ENCODE measurements at regions not wholly inside any gene's neighbourhood (a gene's known extent, or its start where the extent isn't known, plus 50 kb on each side); places are given as distances from the start of the nearest gene placed in this dataset.
A peak's percentile ranks its signal among the peaks of the same experiment; 100 is the strongest.

DNA sequence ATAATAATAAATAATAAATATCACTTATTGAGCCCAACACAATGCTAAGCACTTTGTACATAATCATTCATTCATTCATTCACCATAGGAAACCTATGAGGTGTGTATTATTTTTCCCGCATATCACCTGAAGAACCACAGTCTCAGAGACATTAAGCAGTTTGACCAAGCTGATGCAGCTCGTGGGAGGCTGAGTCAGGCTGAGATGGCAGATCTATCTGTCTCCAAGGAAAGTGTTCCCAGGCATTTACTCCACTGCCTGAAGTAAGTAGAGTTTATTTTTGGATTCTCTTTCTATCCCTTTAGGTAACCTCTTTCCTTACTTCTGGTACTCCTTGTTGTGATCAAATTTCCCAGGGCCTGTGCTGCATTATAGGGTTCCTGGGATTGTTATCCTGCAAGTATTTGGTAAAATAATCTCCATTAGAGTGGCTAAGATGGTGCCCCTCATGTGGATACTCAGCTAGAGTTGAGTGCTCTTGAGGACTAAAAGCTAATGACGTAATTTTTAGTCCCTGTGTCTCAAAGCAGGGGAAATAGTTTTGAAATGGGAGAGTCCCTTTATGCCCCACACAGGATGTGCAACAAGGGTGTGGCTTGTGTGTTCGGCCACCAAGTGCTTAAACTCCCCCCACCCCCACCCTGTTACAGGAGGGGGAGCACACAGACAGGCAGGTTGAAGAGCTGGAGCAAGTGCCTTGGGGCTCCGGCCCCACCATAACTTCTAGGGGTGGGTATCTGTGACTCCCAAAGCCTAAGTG, 467.0 kb downstream of the STIM2 start:
- peaks cover 0 to 12% (median 0%) of the 10 kb centered on the region in 11 experiments; a peak in 3 of 22 replicates for H3K9me3 ChIP-seq (replicated peaks in 1 of 11)
- no peak overlapping the region for H3K4me3 ChIP-seq
- peak overlapping the region in 6 of 11 experiments; percentile 20 to 64 (median 34); a peak in 10 of 22 replicates for H3K27ac ChIP-seq
- H3K9ac ChIP-seq = peak overlapping the region in 1 of 11 experiments; percentile 21; a peak in 1 of 22 replicates
- no peaks in the 10 kb centered on the region for H4K20me1 ChIP-seq
- 0 out of 22 replicates have a peak, but pooled peaks of 1 of the 11 experiments have one; percentile 44 for TF ChIP-seq Cebpa-rat (IDR thresholded peaks at IDR 0.05)
- H3K4me1 ChIP-seq = peaks cover 0 to 61% (median 10%) of the 10 kb centered on the region in 10 experiments; a peak in 12 of 20 replicates
- H3K27me3 ChIP-seq = no peaks in the 10 kb centered on the region
- peak overlapping the region in 6 of 11 experiments; percentile 16 to 64 (median 51); a peak in 11 of 22 replicates for H3K4me2 ChIP-seq
- no peaks in the 10 kb centered on the region for H3K36me3 ChIP-seq

DNA sequence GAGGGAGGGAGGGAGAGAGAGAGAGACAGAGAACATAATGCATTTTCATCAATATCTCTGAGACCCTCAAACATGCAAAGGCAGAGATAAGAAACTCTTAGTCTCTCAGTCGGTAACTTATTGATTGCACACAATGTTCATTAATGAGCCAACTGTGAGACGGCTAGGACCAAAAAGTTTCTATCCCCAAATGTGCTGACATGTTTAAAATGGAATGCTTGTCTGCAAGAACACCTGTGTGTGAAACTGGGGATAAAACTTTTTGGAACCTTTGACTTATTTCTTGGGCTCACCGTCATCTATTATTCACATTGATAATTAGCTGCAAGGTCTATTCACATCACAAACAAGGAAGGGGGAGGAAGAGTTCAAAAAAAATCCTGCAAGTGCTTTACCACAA, 477.9 kb downstream of the STIM2 start:
- Histone ChIP-seq H3K4me2 (no peak overlapping the region), H3K4me3 (no peak overlapping the region), H4K20me1 (no peaks in the 10 kb centered on the region), H3K9me3 (replicated peaks in 1 of 11) (peaks cover 0 to 8% (median 0%) of the 10 kb centered on the region in 11 experiments; a peak in 3 of 22 replicates), H3K9ac (no peak overlapping the region), H3K27me3 (no peaks in the 10 kb centered on the region), H3K27ac (no peak overlapping the region), H3K36me3 (no peaks in the 10 kb centered on the region), H3K4me1 (peaks cover 0 to 11% (median 0%) of the 10 kb centered on the region in 10 experiments; a peak in 3 of 20 replicates)
- no peak for TF ChIP-seq Cebpa-rat (IDR thresholded peaks at IDR 0.05)

DNA sequence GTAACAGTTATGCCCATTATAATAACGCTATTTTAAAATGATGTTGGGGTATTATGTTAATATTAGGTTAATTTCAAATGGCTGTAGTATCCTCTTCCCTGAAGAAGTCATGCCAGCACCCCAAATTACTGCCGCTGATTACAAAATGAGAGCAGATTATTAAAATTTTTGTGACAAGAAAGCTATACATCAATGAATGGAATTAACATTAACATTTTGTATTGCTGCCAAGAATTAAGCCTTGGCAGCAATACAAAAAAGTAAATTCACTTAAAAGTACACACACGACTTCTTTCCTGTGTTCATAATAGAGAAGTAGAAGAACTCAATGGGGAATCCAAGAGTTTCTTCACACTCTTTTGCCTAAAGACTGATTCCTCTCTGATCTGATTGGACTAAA, 482.8 kb downstream of the STIM2 start:
- Histone ChIP-seq H3K4me2 (no peak overlapping the region), H3K36me3 (no peaks in the 10 kb centered on the region), H3K9ac (no peak overlapping the region), H3K27ac (no peak overlapping the region), H3K4me3 (no peak overlapping the region), H3K4me1 (peaks cover 0 to 11% (median 0%) of the 10 kb centered on the region in 10 experiments; a peak in 2 of 20 replicates), H3K27me3 (no peaks in the 10 kb centered on the region), H3K9me3 (replicated peaks in 1 of 11) (0 out of 22 replicates have a peak, but pooled peaks cover 0 to 8% (median 0%) of the 10 kb centered on the region in 11 experiments), H4K20me1 (no peaks in the 10 kb centered on the region)
- TF ChIP-seq Cebpa-rat (IDR thresholded peaks at IDR 0.05) = no peak

DNA sequence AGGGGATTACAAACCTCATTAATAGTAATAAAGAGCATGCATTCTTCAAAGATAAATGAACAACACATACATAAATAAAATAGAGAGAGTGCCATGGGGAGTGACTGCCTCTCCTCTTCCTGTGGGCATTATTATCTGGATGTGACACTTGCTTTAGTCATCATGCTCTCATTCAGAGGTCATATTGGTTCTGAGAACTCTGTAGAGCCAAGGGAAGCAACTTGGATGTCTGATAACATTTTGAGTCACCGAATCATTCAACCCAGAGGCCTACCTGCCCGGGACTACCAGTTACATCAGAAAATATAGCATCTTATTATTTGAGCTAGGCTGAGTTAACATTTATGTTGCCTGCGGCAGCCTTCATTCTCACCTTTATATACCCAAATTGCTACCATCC, 489.5 kb downstream of the STIM2 start:
- no peaks in the 10 kb centered on the region for H3K4me1 ChIP-seq
- H3K27me3 ChIP-seq = no peaks in the 10 kb centered on the region; a peak in 1 of 22 replicates
- H3K4me3 ChIP-seq = no peak overlapping the region
- no peaks in the 10 kb centered on the region for H4K20me1 ChIP-seq
- no peak overlapping the region for H3K9ac ChIP-seq
- no peak overlapping the region for H3K27ac ChIP-seq
- TF ChIP-seq Cebpa-rat (IDR thresholded peaks at IDR 0.05) = no peak
- no peaks in the 10 kb centered on the region for H3K36me3 ChIP-seq
- H3K9me3 ChIP-seq (replicated peaks in 1 of 11) = peaks cover 0 to 9% (median 0%) of the 10 kb centered on the region in 11 experiments; a peak in 3 of 22 replicates
- no peak overlapping the region for H3K4me2 ChIP-seq

DNA sequence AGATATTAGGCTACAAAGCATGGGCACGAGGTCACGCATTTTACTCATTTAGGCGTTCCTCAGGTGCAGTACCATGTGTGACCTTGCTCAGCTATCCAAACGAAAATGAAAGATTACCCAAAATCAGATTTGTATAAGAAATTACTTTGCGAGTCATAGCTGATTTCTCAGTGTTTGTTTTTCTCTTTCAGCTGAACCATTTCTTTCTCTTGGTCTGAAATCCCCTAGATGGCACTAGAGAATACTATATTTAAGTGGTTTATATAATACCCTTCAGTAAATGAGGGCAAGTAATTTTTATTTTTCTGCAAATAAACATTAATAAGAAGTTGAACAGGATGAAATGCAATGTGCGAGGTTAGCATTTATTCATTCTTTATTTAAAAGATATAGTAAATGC, 496.6 kb downstream of the STIM2 start:
- Histone ChIP-seq H3K4me2 (no peak overlapping the region), H3K9me3 (replicated peaks in 1 of 11) (peaks cover 0 to 9% (median 0%) of the 10 kb centered on the region in 11 experiments; a peak in 3 of 22 replicates)
- no peak for TF ChIP-seq Cebpa-rat (IDR thresholded peaks at IDR 0.05)

DNA sequence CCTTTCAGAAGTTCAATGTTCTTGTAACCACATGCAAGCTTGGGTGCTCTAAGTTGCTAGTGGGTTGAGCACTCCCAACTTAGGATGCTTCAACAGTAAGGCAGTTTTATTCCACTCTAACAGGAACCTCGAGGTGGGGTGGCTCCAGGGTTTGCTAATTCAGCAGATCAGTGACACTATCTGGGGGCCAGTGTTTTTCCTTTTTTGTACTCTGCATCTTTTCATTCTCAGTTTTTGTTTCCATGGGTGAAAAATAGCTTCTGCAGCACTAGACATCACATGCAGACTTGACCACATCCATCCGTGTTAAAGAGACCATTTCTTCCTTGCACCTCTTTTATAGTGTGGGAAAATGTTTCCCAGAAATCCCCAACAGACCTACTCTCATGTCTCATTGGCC, 497.6 kb downstream of the STIM2 start:
- no peaks in the 10 kb centered on the region for H4K20me1 ChIP-seq
- H3K27me3 ChIP-seq = no peaks in the 10 kb centered on the region
- peak overlapping the region in 1 of 11 experiments; percentile 20; a peak in 1 of 22 replicates for H3K4me2 ChIP-seq
- no peaks in the 10 kb centered on the region for H3K36me3 ChIP-seq
- H3K9me3 ChIP-seq (replicated peaks in 1 of 11) = peaks cover 0 to 8% (median 0%) of the 10 kb centered on the region in 11 experiments; a peak in 3 of 22 replicates
- H3K4me1 ChIP-seq = peaks cover 0 to 11% (median 0%) of the 10 kb centered on the region in 10 experiments; a peak in 3 of 20 replicates
- no peak overlapping the region for H3K27ac ChIP-seq
- TF ChIP-seq Cebpa-rat (IDR thresholded peaks at IDR 0.05) = no peak
- H3K9ac ChIP-seq = no peak overlapping the region
- H3K4me3 ChIP-seq = no peak overlapping the region

More for the DNA sequence above, 496.6 kb downstream of the STIM2 start:
- Histone ChIP-seq H4K20me1 (no peaks in the 10 kb centered on the region), H3K27ac (no peak overlapping the region; a peak in 1 of 22 replicates), H3K36me3 (no peaks in the 10 kb centered on the region), H3K4me3 (no peak overlapping the region), H3K9ac (no peak overlapping the region), H3K4me1 (peaks cover 0 to 11% (median 0%) of the 10 kb centered on the region in 10 experiments; a peak in 3 of 20 replicates), H3K27me3 (no peaks in the 10 kb centered on the region)

DNA sequence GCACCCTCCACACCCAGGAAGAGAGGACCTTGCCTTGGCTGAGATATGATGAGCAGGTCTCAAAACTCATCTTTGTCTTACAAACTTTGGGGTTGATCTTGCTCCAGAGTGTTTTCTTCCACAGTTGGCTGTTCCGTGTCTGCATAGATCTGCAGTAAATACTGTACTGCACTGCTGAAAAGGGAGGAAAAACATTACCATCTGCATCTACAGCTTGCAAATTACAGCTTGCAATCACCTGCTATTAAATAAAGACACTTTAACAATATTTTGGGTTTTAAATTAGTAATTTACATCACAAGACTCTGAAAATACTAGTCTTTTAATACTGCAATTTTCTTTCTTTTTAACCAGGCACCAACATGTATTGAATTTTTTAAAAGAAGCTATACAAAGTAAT, 499.5 kb downstream of the STIM2 start:
- Histone ChIP-seq H3K9ac (no peak overlapping the region), H3K4me3 (no peak overlapping the region), H3K9me3 (replicated peaks in 1 of 11) (no peaks in the 10 kb centered on the region), H3K27me3 (no peaks in the 10 kb centered on the region), H3K36me3 (no peaks in the 10 kb centered on the region), H3K27ac (no peak overlapping the region), H3K4me2 (no peak overlapping the region), H3K4me1 (peaks cover 0 to 11% (median 0%) of the 10 kb centered on the region in 10 experiments; a peak in 3 of 20 replicates), H4K20me1 (no peaks in the 10 kb centered on the region)
- no peak for TF ChIP-seq Cebpa-rat (IDR thresholded peaks at IDR 0.05)

DNA sequence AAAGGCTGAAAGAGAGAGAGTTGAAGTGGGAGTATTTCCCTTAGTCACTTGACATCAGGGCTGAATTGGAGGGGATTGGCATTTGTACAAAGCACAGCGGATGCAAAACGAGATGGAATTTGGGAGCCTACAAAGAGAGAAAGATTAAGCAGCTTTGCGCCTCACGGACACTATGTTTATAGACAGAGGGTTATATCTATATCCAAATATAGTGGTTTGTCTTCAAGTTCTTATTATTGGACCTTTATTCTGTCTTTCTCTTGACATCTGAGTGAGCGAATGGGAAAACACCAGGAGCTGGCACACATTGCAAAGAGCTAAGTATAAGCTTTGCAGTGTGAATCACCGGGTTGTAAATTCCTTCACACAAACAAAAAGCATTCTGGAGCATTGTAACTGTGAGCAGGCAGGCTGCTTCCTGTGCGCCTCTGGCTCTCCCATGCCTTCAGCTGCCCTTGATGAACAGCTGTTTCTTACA, 500.2 kb downstream of the STIM2 start:
- H3K4me1 ChIP-seq = peaks cover 0 to 11% (median 0%) of the 10 kb centered on the region in 10 experiments; a peak in 3 of 20 replicates
- H3K9ac ChIP-seq = no peak overlapping the region
- H4K20me1 ChIP-seq = no peaks in the 10 kb centered on the region
- no peaks in the 10 kb centered on the region for H3K27me3 ChIP-seq
- no peak overlapping the region for H3K4me3 ChIP-seq
- no peak for TF ChIP-seq Cebpa-rat (IDR thresholded peaks at IDR 0.05)
- H3K27ac ChIP-seq = no peak overlapping the region
- no peak overlapping the region for H3K4me2 ChIP-seq
- H3K36me3 ChIP-seq = no peaks in the 10 kb centered on the region
- H3K9me3 ChIP-seq (replicated peaks in 1 of 11) = no peaks in the 10 kb centered on the region

DNA sequence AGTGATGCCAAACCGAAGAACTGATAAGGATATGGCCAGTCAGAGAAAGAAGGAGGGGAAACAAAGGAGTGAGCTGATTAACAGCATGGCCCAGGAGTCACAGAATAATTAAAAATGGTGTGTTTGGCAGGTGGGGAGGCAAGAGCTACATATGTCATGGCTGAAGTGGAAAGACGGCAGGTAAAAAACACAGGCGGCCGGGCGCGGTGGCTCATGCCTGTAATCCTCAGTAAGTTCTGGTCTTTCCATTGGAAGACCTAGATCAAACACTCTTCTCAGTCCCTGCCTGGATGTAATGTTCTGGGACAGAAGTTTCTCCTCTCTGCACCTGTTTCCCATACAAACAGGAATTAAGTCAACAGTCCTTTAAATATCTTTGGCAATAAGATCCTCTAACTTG, 503.9 kb downstream of the STIM2 start:
- H4K20me1 ChIP-seq = no peaks in the 10 kb centered on the region
- H3K9ac ChIP-seq = no peak overlapping the region
- peaks cover 0 to 11% (median 0%) of the 10 kb centered on the region in 11 experiments; a peak in 5 of 22 replicates for H3K9me3 ChIP-seq (replicated peaks in 1 of 11)
- no peak for TF ChIP-seq Cebpa-rat (IDR thresholded peaks at IDR 0.05)
- H3K36me3 ChIP-seq = no peaks in the 10 kb centered on the region
- no peaks in the 10 kb centered on the region for H3K4me1 ChIP-seq
- H3K4me2 ChIP-seq = no peak overlapping the region
- no peak overlapping the region for H3K4me3 ChIP-seq
- no peaks in the 10 kb centered on the region for H3K27me3 ChIP-seq
- H3K27ac ChIP-seq = no peak overlapping the region

All from BLaER1 treated with 17β-estradiol and CSF1 and Interleukin-3, amounts not matched to agents 10 nM and 100 nM (cell line).